ENCODE measurements at regions not wholly inside any gene's neighbourhood (a gene's known extent, or its start where the extent isn't known, plus 50 kb on each side); places are given as distances from the start of the nearest gene placed in this dataset.

- TF ChIP-seq CTCF (IDR thresholded peaks at IDR 0.05) (no peak), POLR2A (IDR thresholded peaks at IDR 0.05) (no peak)
These were observed 647.3 kb upstream of the GHITM start for GRCh38 chr10:83492004-83492403.

All from uterus (tissue), 2 donors.